ENCODE measurements at regions not wholly inside any gene's neighbourhood (a gene's known extent, or its start where the extent isn't known, plus 50 kb on each side); places are given as distances from the start of the nearest gene placed in this dataset.

DNA sequence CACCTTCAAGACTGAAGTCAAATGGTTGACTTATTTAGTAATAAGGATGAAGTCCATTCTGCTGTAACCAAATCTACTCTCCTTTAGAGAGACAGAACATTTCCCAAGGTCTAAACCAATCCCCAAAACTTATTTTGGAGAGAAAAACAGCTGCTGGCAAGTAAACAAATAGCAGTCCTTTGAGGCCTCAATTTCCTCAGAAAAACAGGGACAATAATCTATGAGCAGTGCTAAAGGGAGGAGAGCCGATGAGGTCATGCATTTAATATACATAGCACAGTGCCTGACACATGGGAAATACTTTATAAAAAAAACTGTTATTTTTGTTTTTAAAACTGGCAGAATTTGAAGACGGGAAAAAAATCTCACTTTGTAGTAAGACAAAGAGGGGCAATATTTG, 526.0 kb downstream of the EPM2A start:
- 95% methylated on average over 2 of the region's 2 CpGs for WGBS
- Histone ChIP-seq H3K36me3 (ENCODE audit: control insufficient read depth in 2 of 2, insufficient read depth in 2 of 2, low read length in 1 of 2) (no peaks in the 10 kb centered on the region), H3K27ac (ENCODE audit: low read depth in 1 of 2, low read length in 1 of 2) (no peak overlapping the region), H3K4me1 (ENCODE audit: control insufficient read depth in 2 of 2, insufficient read depth in 2 of 2, low read length in 2 of 2) (no peaks in the 10 kb centered on the region), H3K4me3 (ENCODE audit: low read length in 2 of 2) (no peak overlapping the region), H3K9me3 (ENCODE audit: control insufficient read depth in 2 of 2, insufficient read depth in 1 of 2, low read length in 1 of 2) (no peaks in the 10 kb centered on the region), H3K27me3 (ENCODE audit: control insufficient read depth in 2 of 2, insufficient read depth in 1 of 2, low read length in 1 of 2) (no peaks in the 10 kb centered on the region)
- no peak for DNase-seq (ENCODE audit: low read depth in 6 of 9, low spot score in 9 of 9)

GRCh38 chr6:145212813-145213212, 522.5 kb downstream of the EPM2A start:
- no peak overlapping the region for H3K27ac ChIP-seq (ENCODE audit: low read depth in 1 of 2, low read length in 1 of 2)
- no peaks in the 10 kb centered on the region for H3K4me1 ChIP-seq (ENCODE audit: control insufficient read depth in 2 of 2, insufficient read depth in 2 of 2, low read length in 2 of 2)
- H3K27me3 ChIP-seq (ENCODE audit: control insufficient read depth in 2 of 2, insufficient read depth in 1 of 2, low read length in 1 of 2): no peaks in the 10 kb centered on the region
- H3K4me3 ChIP-seq (ENCODE audit: low read length in 2 of 2): no peak overlapping the region
- no peak for DNase-seq (ENCODE audit: low read depth in 6 of 9, low spot score in 9 of 9)
- no peaks in the 10 kb centered on the region for H3K36me3 ChIP-seq (ENCODE audit: control insufficient read depth in 2 of 2, insufficient read depth in 2 of 2, low read length in 1 of 2)
- H3K9me3 ChIP-seq (ENCODE audit: control insufficient read depth in 2 of 2, insufficient read depth in 1 of 2, low read length in 1 of 2): no peaks in the 10 kb centered on the region

DNA sequence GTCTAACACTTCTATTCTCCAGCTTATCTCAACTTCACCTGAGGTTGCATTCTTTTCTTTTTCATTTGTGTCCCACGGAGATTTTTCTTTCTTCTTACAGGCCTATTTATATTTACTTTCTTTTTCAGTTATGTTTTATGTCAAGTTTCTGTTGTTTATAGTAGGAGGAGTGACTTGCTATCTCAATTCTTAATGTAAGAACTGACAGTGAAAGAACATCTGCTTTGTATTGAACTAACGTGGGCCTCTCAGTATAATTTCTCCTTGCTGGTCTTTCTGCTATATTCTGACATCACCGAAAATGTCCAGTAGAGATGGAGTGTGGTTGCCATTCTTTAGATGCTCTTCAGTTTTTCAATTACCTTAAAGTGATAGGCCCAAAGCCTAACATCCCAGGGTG, 521.7 kb downstream of the EPM2A start:
- no peak for DNase-seq (ENCODE audit: low read depth in 6 of 9, low spot score in 9 of 9)
- Histone ChIP-seq H3K27me3 (ENCODE audit: control insufficient read depth in 2 of 2, insufficient read depth in 1 of 2, low read length in 1 of 2) (no peaks in the 10 kb centered on the region), H3K36me3 (ENCODE audit: control insufficient read depth in 2 of 2, insufficient read depth in 2 of 2, low read length in 1 of 2) (no peaks in the 10 kb centered on the region), H3K9me3 (ENCODE audit: control insufficient read depth in 2 of 2, insufficient read depth in 1 of 2, low read length in 1 of 2) (no peaks in the 10 kb centered on the region), H3K27ac (ENCODE audit: low read depth in 1 of 2, low read length in 1 of 2) (no peak overlapping the region), H3K4me3 (ENCODE audit: low read length in 2 of 2) (no peak overlapping the region), H3K4me1 (ENCODE audit: control insufficient read depth in 2 of 2, insufficient read depth in 2 of 2, low read length in 2 of 2) (no peaks in the 10 kb centered on the region)
- WGBS: 92% methylated on average over 3 of the region's 3 CpGs

DNA sequence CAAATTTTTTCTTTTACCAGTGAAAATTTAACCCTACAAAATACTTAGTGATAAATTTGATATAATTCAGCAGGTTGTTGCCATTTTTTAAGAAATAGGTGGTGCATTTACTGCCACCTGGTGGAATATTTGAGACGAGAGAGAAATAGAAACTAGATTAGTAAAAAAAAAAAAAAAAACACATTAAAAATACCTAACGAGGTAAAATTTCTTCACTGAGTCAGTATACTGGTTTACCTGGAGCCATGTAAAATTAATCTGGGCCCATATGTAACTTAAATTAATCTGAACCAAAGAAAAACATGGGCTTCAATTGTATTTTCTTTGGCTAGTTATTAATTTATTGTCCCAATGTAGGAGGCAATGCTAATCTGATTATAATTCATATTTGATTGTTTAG, 520.8 kb downstream of the EPM2A start:
- Histone ChIP-seq H3K27me3 (ENCODE audit: control insufficient read depth in 2 of 2, insufficient read depth in 1 of 2, low read length in 1 of 2) (no peaks in the 10 kb centered on the region), H3K36me3 (ENCODE audit: control insufficient read depth in 2 of 2, insufficient read depth in 2 of 2, low read length in 1 of 2) (no peaks in the 10 kb centered on the region), H3K27ac (ENCODE audit: low read depth in 1 of 2, low read length in 1 of 2) (no peak overlapping the region), H3K4me1 (ENCODE audit: control insufficient read depth in 2 of 2, insufficient read depth in 2 of 2, low read length in 2 of 2) (no peaks in the 10 kb centered on the region), H3K4me3 (ENCODE audit: low read length in 2 of 2) (no peak overlapping the region), H3K9me3 (ENCODE audit: control insufficient read depth in 2 of 2, insufficient read depth in 1 of 2, low read length in 1 of 2) (no peaks in the 10 kb centered on the region)
- 12% methylated on average over 2 of the region's 2 CpGs for WGBS
- peak in 6 of 9 donors; percentile 1 to 52 (median 5) for DNase-seq (ENCODE audit: low read depth in 6 of 9, low spot score in 9 of 9)

DNA sequence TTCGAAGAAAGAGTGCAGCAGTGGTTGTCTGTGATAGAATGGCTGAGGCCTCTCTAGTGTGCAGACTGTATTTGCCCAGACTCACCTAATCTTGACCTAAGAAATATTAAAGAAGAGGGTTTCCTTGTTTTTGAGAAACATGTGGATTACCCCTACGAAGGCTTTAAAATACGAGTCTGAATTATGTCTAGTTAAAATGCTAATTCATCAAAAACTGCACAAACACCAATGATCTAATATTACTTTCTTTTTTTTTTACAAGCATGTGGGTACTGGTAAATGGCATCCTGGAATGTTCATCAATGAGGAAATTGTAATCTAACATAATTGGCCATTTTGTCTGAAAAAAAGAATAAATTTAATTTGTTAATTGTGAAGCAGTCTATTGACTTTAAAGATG, 510.9 kb downstream of the EPM2A start:
- Histone ChIP-seq H3K4me3 (ENCODE audit: low read length in 2 of 2) (no peak overlapping the region), H3K36me3 (ENCODE audit: control insufficient read depth in 2 of 2, insufficient read depth in 2 of 2, low read length in 1 of 2) (no peaks in the 10 kb centered on the region), H3K27ac (ENCODE audit: low read depth in 1 of 2, low read length in 1 of 2) (no peak overlapping the region), H3K4me1 (ENCODE audit: control insufficient read depth in 2 of 2, insufficient read depth in 2 of 2, low read length in 2 of 2) (no peaks in the 10 kb centered on the region), H3K27me3 (ENCODE audit: control insufficient read depth in 2 of 2, insufficient read depth in 1 of 2, low read length in 1 of 2) (no peaks in the 10 kb centered on the region), H3K9me3 (ENCODE audit: control insufficient read depth in 2 of 2, insufficient read depth in 1 of 2, low read length in 1 of 2) (no peaks in the 10 kb centered on the region)
- DNase-seq (ENCODE audit: low read depth in 6 of 9, low spot score in 9 of 9): no peak
- WGBS: 94% methylated on average over 3 of the region's 3 CpGs

- no peaks in the 10 kb centered on the region for H3K4me1 ChIP-seq (ENCODE audit: control insufficient read depth in 2 of 2, insufficient read depth in 2 of 2, low read length in 2 of 2)
- H3K9me3 ChIP-seq (ENCODE audit: control insufficient read depth in 2 of 2, insufficient read depth in 1 of 2, low read length in 1 of 2): no peaks in the 10 kb centered on the region
- DNase-seq (ENCODE audit: low read depth in 6 of 9, low spot score in 9 of 9): no peak
- WGBS: 89% methylated on average over 3 of the region's 3 CpGs
- H3K27me3 ChIP-seq (ENCODE audit: control insufficient read depth in 2 of 2, insufficient read depth in 1 of 2, low read length in 1 of 2): no peaks in the 10 kb centered on the region
- no peak overlapping the region for H3K27ac ChIP-seq (ENCODE audit: low read depth in 1 of 2, low read length in 1 of 2)
- H3K36me3 ChIP-seq (ENCODE audit: control insufficient read depth in 2 of 2, insufficient read depth in 2 of 2, low read length in 1 of 2): no peaks in the 10 kb centered on the region
- H3K4me3 ChIP-seq (ENCODE audit: low read length in 2 of 2): no peak overlapping the region
These were observed 509.8 kb downstream of the EPM2A start for GRCh38 chr6:145225500-145225899.

GRCh38 chr6:145227593-145227992, 507.7 kb downstream of the EPM2A start:
- 96% methylated on average over 6 of the region's 6 CpGs for WGBS
- no peak overlapping the region for H3K4me3 ChIP-seq (ENCODE audit: low read length in 2 of 2)
- no peaks in the 10 kb centered on the region for H3K27me3 ChIP-seq (ENCODE audit: control insufficient read depth in 2 of 2, insufficient read depth in 1 of 2, low read length in 1 of 2)
- no peak for DNase-seq (ENCODE audit: low read depth in 6 of 9, low spot score in 9 of 9)
- H3K9me3 ChIP-seq (ENCODE audit: control insufficient read depth in 2 of 2, insufficient read depth in 1 of 2, low read length in 1 of 2): no peaks in the 10 kb centered on the region
- H3K36me3 ChIP-seq (ENCODE audit: control insufficient read depth in 2 of 2, insufficient read depth in 2 of 2, low read length in 1 of 2): no peaks in the 10 kb centered on the region
- no peak overlapping the region for H3K27ac ChIP-seq (ENCODE audit: low read depth in 1 of 2, low read length in 1 of 2)
- no peaks in the 10 kb centered on the region for H3K4me1 ChIP-seq (ENCODE audit: control insufficient read depth in 2 of 2, insufficient read depth in 2 of 2, low read length in 2 of 2)

- no peaks in the 10 kb centered on the region for H3K27me3 ChIP-seq (ENCODE audit: control insufficient read depth in 2 of 2, insufficient read depth in 1 of 2, low read length in 1 of 2)
- WGBS: 93% methylated on average over 3 of the region's 3 CpGs
- H3K27ac ChIP-seq (ENCODE audit: low read depth in 1 of 2, low read length in 1 of 2): no peak overlapping the region
- no peaks in the 10 kb centered on the region for H3K4me1 ChIP-seq (ENCODE audit: control insufficient read depth in 2 of 2, insufficient read depth in 2 of 2, low read length in 2 of 2)
- no peak for DNase-seq (ENCODE audit: low read depth in 6 of 9, low spot score in 9 of 9)
- no peaks in the 10 kb centered on the region for H3K9me3 ChIP-seq (ENCODE audit: control insufficient read depth in 2 of 2, insufficient read depth in 1 of 2, low read length in 1 of 2)
- H3K4me3 ChIP-seq (ENCODE audit: low read length in 2 of 2): no peak overlapping the region
- H3K36me3 ChIP-seq (ENCODE audit: control insufficient read depth in 2 of 2, insufficient read depth in 2 of 2, low read length in 1 of 2): no peaks in the 10 kb centered on the region
These were observed 506.2 kb downstream of the EPM2A start for GRCh38 chr6:145228962-145229582.

GRCh38 chr6:145233955-145234354, 501.4 kb downstream of the EPM2A start:
- no peaks in the 10 kb centered on the region for H3K9me3 ChIP-seq (ENCODE audit: control insufficient read depth in 2 of 2, insufficient read depth in 1 of 2, low read length in 1 of 2)
- WGBS: 90% methylated on average over 2 of the region's 2 CpGs

GRCh38 chr6:145235207-145235606, 500.1 kb downstream of the EPM2A start:
- H3K4me1 ChIP-seq (ENCODE audit: control insufficient read depth in 2 of 2, insufficient read depth in 2 of 2, low read length in 2 of 2): no peaks in the 10 kb centered on the region
- 94% methylated on average over 1 of the region's 1 CpG for WGBS
- no peaks in the 10 kb centered on the region for H3K9me3 ChIP-seq (ENCODE audit: control insufficient read depth in 2 of 2, insufficient read depth in 1 of 2, low read length in 1 of 2)
- no peaks in the 10 kb centered on the region for H3K36me3 ChIP-seq (ENCODE audit: control insufficient read depth in 2 of 2, insufficient read depth in 2 of 2, low read length in 1 of 2)
- DNase-seq (ENCODE audit: low read depth in 6 of 9, low spot score in 9 of 9): no peak
- H3K27ac ChIP-seq (ENCODE audit: low read depth in 1 of 2, low read length in 1 of 2): no peak overlapping the region
- no peaks in the 10 kb centered on the region for H3K27me3 ChIP-seq (ENCODE audit: control insufficient read depth in 2 of 2, insufficient read depth in 1 of 2, low read length in 1 of 2)
- no peak overlapping the region for H3K4me3 ChIP-seq (ENCODE audit: low read length in 2 of 2)

More at GRCh38 chr6:145233955-145234354, 501.4 kb downstream of the EPM2A start:
- H3K4me3 ChIP-seq (ENCODE audit: low read length in 2 of 2): no peak overlapping the region
- H3K27me3 ChIP-seq (ENCODE audit: control insufficient read depth in 2 of 2, insufficient read depth in 1 of 2, low read length in 1 of 2): no peaks in the 10 kb centered on the region
- DNase-seq (ENCODE audit: low read depth in 6 of 9, low spot score in 9 of 9): no peak
- no peaks in the 10 kb centered on the region for H3K36me3 ChIP-seq (ENCODE audit: control insufficient read depth in 2 of 2, insufficient read depth in 2 of 2, low read length in 1 of 2)
- H3K4me1 ChIP-seq (ENCODE audit: control insufficient read depth in 2 of 2, insufficient read depth in 2 of 2, low read length in 2 of 2): no peaks in the 10 kb centered on the region
- H3K27ac ChIP-seq (ENCODE audit: low read depth in 1 of 2, low read length in 1 of 2): no peak overlapping the region
